WI38 (cell line): ENCODE measurements at regions not wholly inside any gene's neighbourhood (a gene's known extent, or its start where the extent isn't known, plus 50 kb on each side); places are given as distances from the start of the nearest gene placed in this dataset.
"Not testable (repeated sequence)": the region's sequence is repeated elsewhere in the genome, so short reads cannot be mapped to it uniquely, and the experiment has no call there.

Experiments used
- H3K4me3 ChIP-seq: 2 replicates; pipeline ENCODE4 v1.5.1; 2011; ENCODE audit warnings: low read depth, mild to moderate bottlenecking, control low read depth, low read length
- TF ChIP-seq, protein P1 (sequence below): IDR thresholded peaks from 2 replicates; pipeline ENCODE4 v1.5.1; 2012; ENCODE audit warnings: low read depth, mild to moderate bottlenecking, control low read depth, low read length

DNA sequence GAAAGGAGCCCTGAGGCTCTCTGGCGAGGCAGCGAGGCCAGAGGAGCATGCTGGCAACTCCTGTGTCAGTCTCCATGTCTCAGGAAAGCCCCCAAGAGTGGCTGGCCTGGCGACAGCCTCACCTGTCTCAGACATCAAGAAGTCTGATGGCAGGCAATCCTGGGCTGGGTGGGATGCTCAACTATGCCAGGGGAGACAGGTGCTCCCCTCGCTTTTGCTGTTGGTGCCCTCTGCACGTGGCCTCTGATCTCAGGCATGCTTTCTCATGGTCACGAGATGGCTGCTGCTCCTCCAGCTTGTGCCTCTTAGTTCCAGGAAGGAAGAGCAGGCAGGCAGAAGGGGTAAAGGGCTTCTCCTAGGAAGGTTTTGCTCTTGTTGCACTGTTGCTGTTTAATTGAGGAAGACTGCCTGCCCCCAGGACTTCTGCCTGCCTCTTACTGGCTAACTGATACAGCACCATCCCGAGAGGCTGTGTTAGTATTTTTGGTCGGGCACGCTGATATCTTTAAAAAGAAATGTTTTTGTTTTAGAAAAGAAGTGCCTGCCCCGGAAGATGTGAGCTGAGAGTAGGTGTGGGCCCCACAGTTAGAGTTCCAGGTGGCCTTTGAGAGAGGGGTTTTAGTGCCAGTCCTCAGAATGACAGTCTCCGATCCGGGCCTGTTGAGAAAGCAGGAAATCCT, 344.8 kb upstream of the HS6ST1 start:
- TF ChIP-seq, protein P1, sequence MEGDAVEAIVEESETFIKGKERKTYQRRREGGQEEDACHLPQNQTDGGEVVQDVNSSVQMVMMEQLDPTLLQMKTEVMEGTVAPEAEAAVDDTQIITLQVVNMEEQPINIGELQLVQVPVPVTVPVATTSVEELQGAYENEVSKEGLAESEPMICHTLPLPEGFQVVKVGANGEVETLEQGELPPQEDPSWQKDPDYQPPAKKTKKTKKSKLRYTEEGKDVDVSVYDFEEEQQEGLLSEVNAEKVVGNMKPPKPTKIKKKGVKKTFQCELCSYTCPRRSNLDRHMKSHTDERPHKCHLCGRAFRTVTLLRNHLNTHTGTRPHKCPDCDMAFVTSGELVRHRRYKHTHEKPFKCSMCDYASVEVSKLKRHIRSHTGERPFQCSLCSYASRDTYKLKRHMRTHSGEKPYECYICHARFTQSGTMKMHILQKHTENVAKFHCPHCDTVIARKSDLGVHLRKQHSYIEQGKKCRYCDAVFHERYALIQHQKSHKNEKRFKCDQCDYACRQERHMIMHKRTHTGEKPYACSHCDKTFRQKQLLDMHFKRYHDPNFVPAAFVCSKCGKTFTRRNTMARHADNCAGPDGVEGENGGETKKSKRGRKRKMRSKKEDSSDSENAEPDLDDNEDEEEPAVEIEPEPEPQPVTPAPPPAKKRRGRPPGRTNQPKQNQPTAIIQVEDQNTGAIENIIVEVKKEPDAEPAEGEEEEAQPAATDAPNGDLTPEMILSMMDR: no peak

DNA sequence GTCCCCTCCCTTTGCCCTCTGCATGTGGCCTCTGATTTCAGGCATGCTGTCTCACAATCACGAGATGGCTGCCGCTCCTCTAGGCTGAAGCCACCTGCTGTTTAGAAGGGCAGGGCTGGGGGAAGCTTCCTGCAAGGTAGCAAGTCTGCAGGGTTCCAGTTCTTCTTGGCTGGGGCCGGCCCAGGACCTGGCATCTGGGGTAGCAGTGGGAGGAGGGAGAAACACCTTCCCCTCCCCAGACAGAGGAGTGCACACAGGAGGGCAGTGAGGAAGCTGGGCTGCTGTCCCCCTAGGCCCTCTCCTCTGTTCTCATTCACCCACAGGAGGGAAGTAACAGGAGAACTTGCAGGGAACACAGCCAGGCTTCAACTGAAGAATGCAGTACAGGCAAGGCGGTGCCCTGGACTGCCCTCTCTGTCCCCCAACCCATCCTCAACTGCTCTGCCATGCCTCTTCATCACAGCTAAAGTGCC, 345.9 kb upstream of the HS6ST1 start:
- TF ChIP-seq, protein P1: no peak
- no peak overlapping the region for H3K4me3 ChIP-seq

More for the DNA sequence above, 344.8 kb upstream of the HS6ST1 start:
- no peak overlapping the region for H3K4me3 ChIP-seq

DNA sequence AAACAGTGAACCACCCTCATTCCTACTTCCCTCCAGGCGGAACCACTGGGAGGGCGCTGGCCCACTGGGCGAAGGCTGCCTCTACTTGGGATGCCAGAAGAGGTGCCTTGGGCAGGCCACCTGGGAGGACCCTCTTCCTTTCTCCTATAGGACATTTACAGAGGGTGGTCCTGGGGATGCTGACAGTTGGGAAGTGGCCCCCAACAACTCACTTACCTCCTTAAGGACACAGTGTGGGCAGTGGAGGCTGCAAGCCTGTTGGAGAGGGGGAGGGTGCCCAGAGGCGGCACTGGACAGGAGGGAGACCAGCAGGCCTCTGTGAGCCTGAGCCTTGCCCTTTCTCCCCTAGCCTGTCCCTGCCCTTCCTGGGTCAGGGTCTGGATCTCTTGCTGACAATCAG, 346.4 kb upstream of the HS6ST1 start:
- H3K4me3 ChIP-seq: no peak overlapping the region
- TF ChIP-seq, protein P1: no peak

DNA sequence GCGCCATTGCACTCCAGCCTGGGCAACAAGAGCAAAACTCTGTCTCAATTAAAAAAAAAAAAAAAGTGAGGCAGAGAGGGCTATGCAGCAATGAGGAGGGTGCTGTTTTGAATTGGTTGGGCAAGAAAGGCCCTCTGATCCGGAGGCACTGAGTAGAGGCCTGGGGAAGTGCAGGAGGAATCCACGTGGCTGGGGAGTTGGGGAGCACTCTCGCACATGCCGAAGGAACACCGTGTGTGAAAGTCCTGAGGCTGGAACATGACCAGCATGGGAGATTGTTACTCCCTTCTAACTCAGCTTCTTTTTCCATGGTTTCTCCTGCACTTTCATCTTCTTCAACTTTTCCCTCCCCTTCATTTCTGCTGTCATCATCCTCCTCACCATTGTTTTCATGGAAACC, 347.9 kb upstream of the HS6ST1 start:
- TF ChIP-seq, protein P1: no peak
- H3K4me3 ChIP-seq: no peak overlapping the region

DNA sequence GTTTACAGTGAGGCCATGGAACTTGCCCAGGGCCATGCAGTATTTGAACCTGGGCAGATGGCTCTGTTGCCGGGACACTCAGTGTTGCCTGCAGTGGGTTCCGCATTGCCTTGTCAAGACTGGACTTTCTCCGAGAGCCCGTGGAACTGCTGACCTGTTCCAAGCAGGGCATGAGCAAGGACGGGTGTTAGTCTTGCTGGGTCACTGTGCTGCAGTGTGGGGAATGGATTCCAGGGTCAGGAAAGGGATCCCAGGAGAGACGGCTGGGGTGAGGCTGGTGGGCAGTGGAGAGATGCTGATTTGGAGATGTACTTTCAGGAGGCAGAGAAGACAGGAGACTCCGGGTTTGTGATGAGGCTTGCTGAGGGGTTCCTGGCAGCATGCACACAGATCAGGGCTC, 348.7 kb upstream of the HS6ST1 start:
- TF ChIP-seq, protein P1: no peak
- no peak overlapping the region for H3K4me3 ChIP-seq

DNA sequence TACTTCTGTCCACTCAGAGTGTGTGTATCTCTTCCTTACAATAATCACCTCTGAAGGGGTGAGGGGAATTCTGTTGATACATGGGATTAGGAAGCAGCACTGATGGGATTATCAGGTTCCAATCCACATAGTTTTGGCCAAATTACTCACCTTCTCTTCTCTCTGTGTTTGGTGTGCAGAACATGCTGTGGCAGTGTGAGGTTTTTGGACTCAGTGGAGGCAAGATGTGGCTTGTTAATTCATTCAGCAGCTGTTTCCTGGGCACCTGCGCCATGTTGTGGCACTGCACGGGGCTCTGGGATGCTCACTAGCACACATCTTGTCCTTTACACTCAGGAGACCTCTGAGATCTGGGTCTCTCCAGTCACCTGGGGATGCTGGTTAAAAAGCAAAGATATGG, 350.3 kb upstream of the HS6ST1 start:
- no peak overlapping the region for H3K4me3 ChIP-seq

DNA sequence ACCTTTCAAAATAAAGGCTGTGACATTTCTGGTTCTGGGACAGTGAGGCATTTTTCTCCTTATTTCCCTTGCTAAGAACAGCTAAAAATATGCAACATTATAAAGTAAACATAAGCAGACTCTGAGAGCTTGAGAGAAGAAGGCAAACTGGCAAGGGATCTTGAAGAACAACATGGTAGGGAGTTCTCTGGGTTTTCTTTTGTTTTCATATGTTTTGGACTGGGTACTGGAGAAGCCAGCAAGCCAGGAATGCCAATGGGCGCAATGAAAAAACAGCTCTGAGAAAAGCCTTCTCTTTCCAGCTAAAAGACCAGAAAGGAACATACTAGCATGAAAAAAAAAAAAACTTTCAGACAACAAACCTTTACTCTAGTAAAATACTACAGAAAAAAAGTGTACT, 351.4 kb upstream of the HS6ST1 start:
- no peak overlapping the region for H3K4me3 ChIP-seq
- TF ChIP-seq, protein P1: no peak

More for the DNA sequence above, 350.3 kb upstream of the HS6ST1 start:
- TF ChIP-seq, protein P1: no peak

DNA sequence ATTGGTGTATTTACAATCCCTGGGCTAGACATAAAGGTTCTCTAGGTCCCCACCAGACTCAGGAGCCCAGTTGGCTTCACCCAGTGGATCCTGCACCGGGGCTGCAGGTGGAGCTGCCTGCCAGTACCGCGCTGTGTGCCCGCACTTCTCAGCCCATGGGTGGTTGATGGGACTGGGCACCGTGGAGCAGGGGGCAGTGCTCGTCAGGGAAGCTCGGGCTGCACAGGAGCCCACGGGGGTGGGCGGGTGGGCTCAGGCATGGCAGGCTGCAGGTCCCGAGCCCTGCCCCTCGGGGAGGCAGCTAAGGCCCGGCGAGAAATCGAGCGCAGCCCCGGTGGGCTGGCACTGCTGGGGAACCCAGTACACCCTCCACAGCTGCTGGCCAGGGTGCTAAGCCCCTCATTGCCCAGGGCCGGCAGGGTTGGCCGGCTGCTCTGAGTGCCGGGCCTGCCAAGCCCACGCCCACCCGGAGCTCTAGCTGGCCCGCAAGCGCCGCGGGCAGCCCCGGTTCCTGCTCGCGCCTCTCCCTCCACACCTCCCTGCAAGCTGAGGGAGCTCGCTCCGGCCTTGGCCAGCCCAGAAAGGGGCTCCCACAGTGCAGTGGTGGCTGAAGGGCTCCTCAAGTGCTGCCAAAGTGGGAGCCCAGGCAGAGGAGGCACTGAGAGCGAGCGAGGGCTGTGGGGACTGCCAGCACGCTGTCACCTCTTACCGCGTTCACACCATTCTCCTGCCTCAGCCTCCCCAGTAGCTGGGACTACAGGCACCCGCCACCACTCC, 353.5 kb upstream of the HS6ST1 start:
- H3K4me3 ChIP-seq: not testable (repeated sequence)

DNA sequence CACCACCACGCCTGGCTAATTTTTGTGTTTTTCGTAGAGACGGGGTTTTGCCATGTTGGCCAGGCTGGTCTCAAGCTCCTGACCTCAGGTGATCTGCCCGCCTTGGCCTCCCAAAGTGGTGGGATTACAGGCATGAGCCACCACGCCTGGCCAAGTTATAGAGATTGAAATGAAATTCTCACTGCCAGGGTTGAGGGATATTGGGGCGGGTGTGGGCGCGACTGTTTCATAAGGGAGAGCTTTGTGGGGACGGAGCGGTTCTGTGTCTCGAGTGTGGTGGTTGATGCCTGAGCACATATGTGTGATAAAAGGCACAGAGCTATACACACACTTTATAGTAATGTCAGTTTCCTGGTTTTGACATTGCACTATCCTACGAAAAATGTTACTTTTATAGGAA, 361.0 kb upstream of the HS6ST1 start:
- H3K4me3 ChIP-seq: not testable (repeated sequence)
